GM18508 (cell line): ENCODE measurements at regions not wholly inside any gene's neighbourhood (a gene's known extent, or its start where the extent isn't known, plus 50 kb on each side); places are given as distances from the start of the nearest gene placed in this dataset.

Experiments used
- ATAC-seq: cut with Tn5 transposase; IDR thresholded peaks from one replicate; pipeline ENCODE4 v1.9.1; 2021; ENCODE audit warnings: moderate number of reproducible peaks; ENCODE audit not compliant: insufficient read depth, unreplicated experiment

- ATAC-seq, result no peak
Measured at GRCh38 chr3:124089214-124089613, 97.3 kb upstream of the ROPN1 start.

- ATAC-seq, result no peak
Measured at GRCh38 chr3:124091716-124092115, 99.8 kb upstream of the ROPN1 start.

DNA sequence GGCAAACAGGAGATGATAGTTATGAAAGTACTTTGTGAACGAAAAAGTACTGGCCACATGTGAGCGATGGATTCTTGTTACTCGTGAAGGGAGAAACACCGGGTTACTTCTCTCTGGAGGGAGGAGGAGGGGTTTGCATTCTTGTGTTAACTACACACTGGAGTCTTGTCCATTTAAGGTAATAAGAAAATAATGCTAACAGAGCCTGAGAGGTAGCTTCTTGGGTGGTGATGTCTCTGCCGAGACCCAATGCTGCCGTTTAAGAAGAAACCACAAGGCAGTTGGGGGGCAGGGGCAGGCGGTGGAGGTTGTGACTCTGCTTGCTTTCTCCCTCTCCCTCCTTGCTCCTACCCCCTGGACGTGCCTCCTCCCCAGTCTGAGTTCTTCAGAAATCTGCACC lies 100.9 kb upstream of the ROPN1 start:
- no peak for ATAC-seq

DNA sequence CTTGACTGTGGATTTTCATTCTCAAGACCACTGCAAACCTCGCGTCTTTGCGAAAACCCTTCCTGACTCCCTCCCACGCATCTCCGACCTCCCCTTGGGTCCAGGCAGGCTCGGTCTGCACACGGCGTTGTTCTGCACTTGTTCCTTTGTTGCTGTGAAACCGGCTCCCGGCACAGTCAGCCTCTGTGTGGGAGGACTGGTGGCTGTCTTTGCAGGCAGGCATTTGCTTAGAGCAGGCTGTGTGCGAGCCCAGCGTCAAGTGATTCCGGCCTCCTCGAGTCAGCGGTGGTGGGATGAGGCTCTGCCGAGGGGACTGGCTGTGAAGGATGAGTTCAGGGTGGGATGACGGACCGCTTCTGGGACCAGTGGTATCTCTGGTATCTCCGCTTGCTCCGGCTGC lies 102.6 kb upstream of the ROPN1 start:
- no peak for ATAC-seq

GRCh38 chr3:124097362-124098131 lies 105.6 kb upstream of the ROPN1 start:
- no peak for ATAC-seq

GRCh38 chr3:124101643-124102042 lies 109.7 kb upstream of the ROPN1 start:
- no peak for ATAC-seq

GRCh38 chr3:124107104-124107890 lies 115.4 kb upstream of the ROPN1 start:
- no peak for ATAC-seq

DNA sequence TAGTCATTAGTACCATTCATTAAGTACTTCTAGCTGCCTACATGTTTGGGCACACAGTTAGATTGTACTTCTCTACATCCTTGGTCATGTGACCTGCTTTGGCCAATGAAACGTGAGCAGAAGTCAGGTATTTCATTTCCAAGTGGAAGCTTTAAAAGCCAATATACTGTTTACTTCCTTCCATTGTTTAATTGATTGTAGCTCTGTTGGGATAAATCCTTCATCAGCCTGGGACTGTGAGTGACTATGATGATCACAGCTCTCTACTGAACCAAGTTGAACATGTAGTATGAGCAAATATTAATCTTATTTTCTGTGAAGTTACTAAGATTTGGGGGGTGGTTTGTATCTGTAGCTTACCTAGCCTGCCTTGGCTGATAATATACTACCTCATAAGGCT lies 116.5 kb upstream of the ROPN1 start:
- ATAC-seq, result no peak

DNA sequence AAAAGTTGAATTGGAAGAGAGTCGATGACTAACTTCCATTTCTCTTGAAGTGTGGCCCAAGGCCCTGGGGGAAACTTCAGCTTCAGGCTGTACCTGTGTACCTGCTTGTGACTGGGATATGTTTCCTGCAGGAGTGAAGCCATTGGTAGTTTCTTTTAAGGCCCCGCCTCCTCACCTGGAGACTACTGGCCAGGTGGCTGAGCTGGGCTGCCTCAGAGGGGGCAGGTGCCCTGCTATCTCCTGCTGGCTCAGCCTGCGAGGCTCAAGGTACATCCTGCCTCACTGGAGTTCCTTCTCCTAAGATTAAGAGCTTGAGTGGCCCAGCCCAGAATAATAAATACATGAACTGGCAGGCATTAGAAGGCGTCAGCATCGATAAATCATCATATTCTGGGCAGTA lies 121.6 kb upstream of the ROPN1 start:
- ATAC-seq, result no peak

- ATAC-seq, result no peak
Measured at GRCh38 chr3:124115279-124115678, 123.4 kb upstream of the ROPN1 start.

DNA sequence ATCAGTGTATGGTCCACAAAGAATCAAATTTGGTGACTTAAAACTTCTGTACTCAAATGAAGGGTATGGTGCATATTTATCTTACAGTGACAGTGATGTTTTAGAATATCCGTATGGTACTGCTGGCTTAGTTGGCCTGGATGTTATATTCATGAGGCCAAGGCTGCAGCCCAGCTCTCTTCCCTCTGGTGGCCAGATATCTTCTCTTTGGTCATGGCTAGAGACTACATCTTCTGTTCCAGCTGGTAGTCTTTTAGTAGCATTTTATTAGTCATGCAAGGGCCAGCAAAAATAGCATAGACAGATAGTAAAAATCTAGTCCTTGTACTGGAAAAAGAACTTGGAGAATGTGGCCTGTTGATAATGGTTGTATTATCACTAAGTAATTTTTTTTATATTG lies 124.0 kb upstream of the ROPN1 start:
- no peak for ATAC-seq

DNA sequence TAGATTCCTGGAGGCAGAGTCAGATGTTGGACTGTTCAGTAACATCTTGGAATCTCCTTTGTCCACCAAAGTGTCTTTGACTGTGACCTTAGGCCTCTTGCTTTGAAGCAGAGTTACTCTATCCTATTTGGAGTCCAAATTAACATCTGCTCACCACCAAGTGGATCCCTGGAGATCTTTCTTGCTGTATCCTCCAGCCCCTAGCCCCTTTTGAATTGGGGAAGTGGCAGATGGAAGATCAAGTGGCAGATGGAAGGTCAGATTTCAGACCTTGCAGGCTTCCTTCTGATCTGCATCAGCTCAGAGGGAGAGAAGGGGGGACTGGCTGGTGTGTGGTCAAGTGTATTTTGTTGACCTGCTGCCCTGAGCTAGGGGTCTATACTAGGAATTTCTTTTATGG lies 125.0 kb upstream of the ROPN1 start:
- ATAC-seq, result no peak

GRCh38 chr3:124117486-124117885 lies 125.6 kb upstream of the ROPN1 start:
- no peak for ATAC-seq

DNA sequence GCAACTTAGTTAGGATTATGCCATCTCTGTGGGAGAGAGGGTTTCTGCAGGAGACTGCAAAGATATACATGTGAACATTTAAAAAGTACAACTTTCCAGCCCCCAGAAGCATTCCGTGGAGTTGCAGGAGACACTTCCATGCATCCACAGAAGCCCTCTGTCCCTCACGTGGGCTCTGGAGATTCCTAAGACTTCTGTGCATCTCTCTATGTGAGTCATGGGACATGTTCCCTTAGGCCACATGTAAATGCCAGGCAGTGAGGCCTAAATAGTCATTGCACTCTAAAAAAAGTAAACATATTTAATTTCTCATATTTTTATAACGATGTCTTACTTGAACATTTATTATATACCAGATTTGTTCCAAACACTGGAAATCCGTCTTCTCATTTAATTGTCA lies 126.5 kb upstream of the ROPN1 start:
- ATAC-seq, result no peak

GRCh38 chr3:124119056-124119716 lies 127.3 kb upstream of the ROPN1 start:
- ATAC-seq, result no peak

DNA sequence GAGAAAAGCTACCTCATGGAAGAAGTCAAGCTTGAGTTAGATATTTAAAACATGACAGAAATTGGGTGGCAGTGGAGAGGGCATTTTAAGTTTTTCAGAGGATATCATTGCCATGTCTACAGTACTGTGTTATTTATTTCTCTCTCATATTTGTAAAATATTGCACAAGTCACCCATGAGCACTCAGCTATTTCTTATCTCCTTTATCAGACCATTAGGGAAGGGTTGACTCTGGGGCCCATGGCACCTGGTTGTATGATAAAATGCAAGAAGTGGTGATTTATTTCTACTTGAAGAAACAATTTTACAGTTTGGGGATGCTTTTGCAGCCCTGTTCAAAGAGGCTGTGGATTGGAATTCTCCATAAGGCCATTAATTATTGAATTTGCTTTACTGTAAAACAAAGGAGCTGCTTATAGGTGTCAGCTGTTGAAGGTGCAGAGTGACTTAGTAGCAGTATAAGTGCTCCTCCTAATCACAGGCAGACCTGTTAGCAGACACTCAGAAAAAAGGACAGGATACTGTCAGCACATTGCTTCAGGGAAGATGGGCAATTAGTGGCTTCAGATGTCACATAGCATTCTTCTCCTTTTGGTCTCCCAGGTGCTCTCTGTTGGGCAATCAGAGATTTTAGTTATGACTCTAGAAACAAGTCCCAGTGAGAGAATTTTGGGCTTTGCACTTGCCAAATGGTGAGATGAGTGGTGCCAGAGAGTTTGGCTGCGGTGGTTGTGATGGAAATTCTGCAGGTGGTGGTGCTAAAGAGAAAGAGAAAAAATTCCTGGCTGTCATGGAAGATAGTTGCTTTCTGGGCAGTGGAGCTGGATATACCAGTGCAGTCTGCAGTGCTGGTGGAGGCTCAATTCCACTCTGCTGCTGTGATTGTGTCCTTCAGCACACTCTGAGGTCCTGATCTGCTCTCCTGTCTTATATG lies 129.7 kb upstream of the ROPN1 start:
- ATAC-seq, result no peak

GRCh38 chr3:124125315-124125714 lies 133.4 kb upstream of the ROPN1 start:
- no peak for ATAC-seq

DNA sequence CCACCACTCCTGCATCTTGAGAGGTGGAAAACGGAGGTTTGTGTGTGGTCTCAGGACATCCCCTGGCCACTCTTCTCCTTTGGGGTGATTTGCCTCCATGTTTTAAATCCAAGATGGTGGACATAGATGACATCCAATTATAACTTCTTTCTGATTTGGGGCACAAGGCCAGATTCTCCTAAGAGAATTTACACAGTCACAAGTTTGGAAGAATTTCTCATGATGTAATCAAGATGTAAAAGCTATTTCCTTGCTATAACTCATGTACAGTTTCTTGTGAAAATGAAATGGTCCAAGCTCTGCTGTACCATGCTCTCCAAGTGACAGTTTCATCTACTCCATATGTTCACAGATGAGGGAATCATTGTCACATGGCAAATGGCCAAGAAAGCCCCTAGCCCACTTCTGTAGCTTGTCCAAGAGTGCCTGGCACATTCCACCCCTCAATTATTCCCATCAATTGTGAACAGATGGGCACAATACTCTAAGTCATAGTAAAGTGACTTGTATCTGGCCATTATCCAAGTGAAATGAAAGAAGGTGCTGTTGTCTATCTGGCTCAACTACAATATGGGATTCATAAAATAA lies 134.6 kb upstream of the ROPN1 start:
- ATAC-seq, result no peak

DNA sequence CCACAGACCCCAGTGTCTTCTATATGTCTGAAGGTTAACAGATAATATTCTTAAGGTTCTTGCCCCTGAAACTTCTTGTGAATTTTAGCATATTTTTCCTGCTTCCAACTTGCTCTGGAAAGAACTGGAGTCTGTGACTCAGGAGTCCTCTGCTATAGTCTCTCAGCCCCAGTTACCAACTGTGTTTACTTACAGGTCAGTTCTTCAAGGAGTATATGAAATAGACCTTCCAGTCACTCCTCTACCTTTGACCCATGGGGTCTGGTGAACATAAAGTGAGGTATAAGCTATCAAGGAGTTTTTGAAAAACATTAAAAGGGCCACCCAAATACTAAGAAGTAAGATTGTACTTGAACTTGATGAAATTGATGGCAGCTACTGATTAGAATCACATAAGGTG lies 139.2 kb upstream of the ROPN1 start:
- ATAC-seq, result no peak

DNA sequence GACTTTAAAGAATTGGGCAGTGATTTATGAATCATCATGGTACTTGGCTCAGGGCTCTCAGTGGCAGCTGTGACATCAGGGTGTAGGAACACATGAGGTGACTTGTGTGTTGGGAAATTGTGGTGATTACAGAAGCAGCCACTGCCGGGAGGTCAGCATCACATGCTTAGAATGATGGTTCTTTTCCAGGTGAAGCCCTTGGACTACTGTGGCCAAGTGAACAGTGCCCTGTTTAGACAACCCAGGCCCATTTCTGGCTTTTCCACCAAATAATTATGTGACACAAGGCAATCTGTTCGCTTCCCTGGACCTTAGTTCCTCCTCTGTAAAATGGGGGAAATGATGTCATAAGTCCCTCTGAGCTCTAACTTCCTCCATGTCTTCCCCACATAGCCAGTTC lies 139.7 kb upstream of the ROPN1 start:
- ATAC-seq, result no peak
